Vagina (tissue), 2 donors: ENCODE measurements at regions not wholly inside any gene's neighbourhood (a gene's known extent, or its start where the extent isn't known, plus 50 kb on each side); places are given as distances from the start of the nearest gene placed in this dataset.

Source experiments
- CTCF ChIP-seq, 3 experiments: fragments of 450-650 bp in 2 of 3; fragments of 200-600 bp in 1 of 3; sonication (generic) in 1 of 3; IDR thresholded peaks; one replicate each; pipeline ENCODE4 v1.5.1; 2017 to 2019; ENCODE audit warnings: antibody characterized with exemption in 3 of 3, mild to moderate bottlenecking in 2 of 3, moderate library complexity in 2 of 3
- POLR2AphosphoS5 ChIP-seq, 2 donors: sonication (generic); formaldehyde crosslinking; IDR thresholded peaks; one replicate each; pipeline ENCODE4 v1.9.0; 2017; ENCODE audit warnings: antibody characterized with exemption in 2 of 2, mild to moderate bottlenecking in 2 of 2, low read depth in 1 of 2; ENCODE audit not compliant: insufficient read depth in 1 of 2

GRCh38 chr10:35933491-35933890, 291.4 kb upstream of the FZD8 start:
- no peak for TF ChIP-seq POLR2AphosphoS5 (IDR thresholded peaks at IDR 0.05; ENCODE audit: insufficient read depth in 1 of 2, low read depth in 1 of 2)
- TF ChIP-seq CTCF (IDR thresholded peaks at IDR 0.05): no peak
